Astrocyte (in vitro differentiated cells and primary cell): ENCODE measurements at regions not wholly inside any gene's neighbourhood (a gene's known extent, or its start where the extent isn't known, plus 50 kb on each side); places are given as distances from the start of the nearest gene placed in this dataset.

Experiments
- DNase-seq: peaks from one replicate; pipeline ENCODE4 v3.0.0-alpha.2; 2010; ENCODE audit warnings: low read depth
- FAIRE-seq: peaks from 2 replicates; lab custom pipeline; 2011; peaks lifted over from hg19 to GRCh38; lab: Jason Lieb, UNC
- H2AFZ ChIP-seq: 2 replicates; pipeline ENCODE4 v1.6.0; 2012; ENCODE audit warnings: low read depth, low read length, inconsistent platforms
- H3K27ac ChIP-seq: 2 replicates; pipeline ENCODE4 v1.5.1; 2011; ENCODE audit warnings: low read depth, low read length, inconsistent platforms
- H3K27me3 ChIP-seq: 2 replicates; pipeline ENCODE4 v1.6.0; 2011; ENCODE audit warnings: low read length, inconsistent platforms; ENCODE audit not compliant: insufficient read depth
- H3K36me3 ChIP-seq: 2 replicates; pipeline ENCODE4 v1.5.1; 2011; ENCODE audit warnings: low read length, inconsistent platforms; ENCODE audit not compliant: insufficient read depth
- H3K4me1 ChIP-seq: 2 replicates; pipeline ENCODE4 v1.5.1; 2011; ENCODE audit warnings: low read length, inconsistent platforms; ENCODE audit not compliant: insufficient read depth
- H3K4me2 ChIP-seq: 2 replicates; pipeline ENCODE4 v1.6.0; 2012; ENCODE audit warnings: low read length, inconsistent platforms
- H3K4me3 ChIP-seq: 2 replicates; pipeline ENCODE4 v1.5.1; 2011; ENCODE audit warnings: low read depth, mild to moderate bottlenecking, low read length, inconsistent platforms; ENCODE audit not compliant: insufficient read depth
- H3K79me2 ChIP-seq: 2 replicates; pipeline ENCODE4 v1.6.0; 2012; ENCODE audit warnings: mild to moderate bottlenecking, low read length, inconsistent platforms; ENCODE audit not compliant: insufficient read depth
- H3K9ac ChIP-seq: 2 replicates; pipeline ENCODE4 v1.6.0; 2012; ENCODE audit warnings: mild to moderate bottlenecking, low read length, inconsistent platforms
- H3K9me3 ChIP-seq: 2 replicates; pipeline ENCODE4 v1.5.1; 2012; ENCODE audit warnings: low read depth, mild to moderate bottlenecking, low read length, inconsistent platforms; ENCODE audit not compliant: insufficient read depth
- H4K20me1 ChIP-seq: 2 replicates; pipeline ENCODE4 v1.6.0; 2012; ENCODE audit warnings: low read length, inconsistent platforms; ENCODE audit not compliant: insufficient read depth
- H3K27ac Mint-ChIP-seq: one replicate; pipeline ENCODE4 v1.8.0; 2021; ENCODE audit warnings: mild to moderate bottlenecking, mixed read lengths; ENCODE audit not compliant: unreplicated experiment
- H3K27me3 Mint-ChIP-seq: one replicate; pipeline ENCODE4 v1.8.0; 2021; ENCODE audit warnings: low read depth, mixed read lengths; ENCODE audit not compliant: unreplicated experiment
- H3K36me3 Mint-ChIP-seq: one replicate; pipeline ENCODE4 v1.8.0; 2021; ENCODE audit warnings: low read depth, mixed read lengths; ENCODE audit not compliant: unreplicated experiment
- H3K4me1 Mint-ChIP-seq: one replicate; pipeline ENCODE4 v1.8.0; 2021; ENCODE audit warnings: low read depth, mixed read lengths; ENCODE audit not compliant: unreplicated experiment
- H3K4me3 Mint-ChIP-seq: one replicate; pipeline ENCODE4 v1.8.0; 2021; ENCODE audit warnings: mild to moderate bottlenecking, moderate library complexity, mixed read lengths; ENCODE audit not compliant: unreplicated experiment
- H3K9me3 Mint-ChIP-seq: one replicate; pipeline ENCODE4 v1.8.0; 2021; ENCODE audit warnings: mild to moderate bottlenecking, mixed read lengths; ENCODE audit not compliant: unreplicated experiment
- CTCF ChIP-seq: IDR thresholded peaks from 2 replicates; pipeline ENCODE4 v1.5.1; 2011; ENCODE audit warnings: low read depth, mild to moderate bottlenecking, inconsistent platforms, low read length, moderate library complexity; ENCODE audit not compliant: insufficient read depth
- EZH2 ChIP-seq: IDR thresholded peaks from 2 replicates; pipeline ENCODE4 v1.6.1; 2012; ENCODE audit warnings: mild to moderate bottlenecking, low read length, inconsistent platforms; ENCODE audit not compliant: insufficient read depth

- Histone ChIP-seq H3K4me2 (peak overlapping the region; percentile 90), H3K9me3 (no peaks in the 10 kb centered on the region), H3K9ac (peak overlapping the region; percentile 49), H3K4me1 (no peaks in the 10 kb centered on the region), H2AFZ (peak overlapping the region; percentile 91), H4K20me1 (no peaks in the 10 kb centered on the region), H3K27ac (no peak overlapping the region), H3K36me3 (no peaks in the 10 kb centered on the region), H3K27me3 (no peaks in the 10 kb centered on the region), H3K79me2 (no peaks in the 10 kb centered on the region), H3K4me3 (peak overlapping the region; percentile 53)
- Mint-ChIP-seq H3K36me3 (no peaks in the 10 kb centered on the region), H3K4me1 (no peaks in the 10 kb centered on the region), H3K27ac (no peak overlapping the region), H3K9me3 (peaks cover 2% of the 10 kb centered on the region), H3K4me3 (peak overlapping the region; percentile 64), H3K27me3 (peaks cover 2% of the 10 kb centered on the region)
- no peak for FAIRE-seq
- DNase-seq, result peak; percentile 24
- TF ChIP-seq CTCF, result no peak
- TF ChIP-seq EZH2, result no peak
These were observed 191.8 kb downstream of the FTCDNL1 start for GRCh38 chr2:199659207-199659606.

- Histone ChIP-seq H4K20me1 (no peaks in the 10 kb centered on the region), H3K27me3 (no peaks in the 10 kb centered on the region), H3K4me3 (no peak overlapping the region), H3K4me1 (no peaks in the 10 kb centered on the region), H3K27ac (no peak overlapping the region), H2AFZ (no peak overlapping the region), H3K9me3 (no peaks in the 10 kb centered on the region), H3K9ac (no peak overlapping the region), H3K4me2 (no peak overlapping the region), H3K79me2 (no peaks in the 10 kb centered on the region), H3K36me3 (no peaks in the 10 kb centered on the region)
- no peaks in the 10 kb centered on the region for H3K4me1 Mint-ChIP-seq
- H3K27ac Mint-ChIP-seq, result no peak overlapping the region
- no peaks in the 10 kb centered on the region for H3K27me3 Mint-ChIP-seq
- no peak for TF ChIP-seq CTCF
- TF ChIP-seq EZH2, result no peak
- FAIRE-seq (no peak), DNase-seq (no peak)
- no peaks in the 10 kb centered on the region for H3K36me3 Mint-ChIP-seq
- H3K9me3 Mint-ChIP-seq, result peaks cover 1% of the 10 kb centered on the region
- H3K4me3 Mint-ChIP-seq, result no peak overlapping the region
These were observed 188.7 kb upstream of the SATB2 start for GRCh38 chr2:199646439-199646838.

GRCh38 chr2:199631129-199631528, 173.4 kb upstream of the SATB2 start:
- FAIRE-seq, result no peak
- Histone ChIP-seq H3K79me2 (no peaks in the 10 kb centered on the region), H3K36me3 (no peaks in the 10 kb centered on the region), H3K27ac (no peak overlapping the region), H3K4me2 (no peak overlapping the region), H3K4me1 (no peaks in the 10 kb centered on the region), H3K27me3 (no peaks in the 10 kb centered on the region), H3K9me3 (no peaks in the 10 kb centered on the region), H3K4me3 (no peak overlapping the region), H3K9ac (no peak overlapping the region), H2AFZ (no peak overlapping the region), H4K20me1 (no peaks in the 10 kb centered on the region)
- Mint-ChIP-seq H3K4me3 (no peak overlapping the region), H3K36me3 (no peaks in the 10 kb centered on the region), H3K4me1 (no peaks in the 10 kb centered on the region), H3K9me3 (no peaks in the 10 kb centered on the region), H3K27ac (no peak overlapping the region), H3K27me3 (peaks cover 10% of the 10 kb centered on the region)
- TF ChIP-seq EZH2 (no peak), CTCF (no peak)
- DNase-seq, result no peak
